ENCODE measurements at regions not wholly inside any gene's neighbourhood (a gene's known extent, or its start where the extent isn't known, plus 50 kb on each side); places are given as distances from the start of the nearest gene placed in this dataset.

DNA sequence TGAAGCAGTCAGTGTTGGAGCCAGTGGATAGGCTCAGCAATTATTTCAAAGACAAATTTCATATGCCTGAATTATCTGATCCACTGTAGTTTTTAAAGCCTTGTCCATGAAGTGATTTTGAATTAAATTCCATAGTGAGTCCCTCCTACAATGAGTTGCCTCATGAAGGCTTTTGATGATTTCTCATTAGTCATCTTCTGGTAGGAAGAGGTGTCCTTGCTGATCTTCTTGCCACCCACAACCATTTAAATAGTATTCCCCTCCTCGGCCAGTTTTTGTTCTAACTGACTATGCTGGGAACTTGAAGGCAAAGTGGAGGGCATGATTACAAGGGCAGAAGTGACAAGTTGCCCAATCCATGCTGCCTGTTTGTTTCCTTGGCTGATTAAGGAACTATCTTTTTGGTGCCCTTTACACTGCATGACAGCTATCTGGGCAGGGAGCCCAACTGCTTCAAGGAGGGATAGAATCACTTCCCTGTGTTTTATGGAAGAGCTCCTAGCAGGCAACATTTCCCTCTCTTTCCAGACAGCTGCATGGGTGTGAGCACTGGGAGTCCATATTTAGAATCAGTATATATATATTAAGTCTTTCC is 617.5 kb downstream of the ZPLD1 start:
- TF ChIP-seq, protein P1, sequence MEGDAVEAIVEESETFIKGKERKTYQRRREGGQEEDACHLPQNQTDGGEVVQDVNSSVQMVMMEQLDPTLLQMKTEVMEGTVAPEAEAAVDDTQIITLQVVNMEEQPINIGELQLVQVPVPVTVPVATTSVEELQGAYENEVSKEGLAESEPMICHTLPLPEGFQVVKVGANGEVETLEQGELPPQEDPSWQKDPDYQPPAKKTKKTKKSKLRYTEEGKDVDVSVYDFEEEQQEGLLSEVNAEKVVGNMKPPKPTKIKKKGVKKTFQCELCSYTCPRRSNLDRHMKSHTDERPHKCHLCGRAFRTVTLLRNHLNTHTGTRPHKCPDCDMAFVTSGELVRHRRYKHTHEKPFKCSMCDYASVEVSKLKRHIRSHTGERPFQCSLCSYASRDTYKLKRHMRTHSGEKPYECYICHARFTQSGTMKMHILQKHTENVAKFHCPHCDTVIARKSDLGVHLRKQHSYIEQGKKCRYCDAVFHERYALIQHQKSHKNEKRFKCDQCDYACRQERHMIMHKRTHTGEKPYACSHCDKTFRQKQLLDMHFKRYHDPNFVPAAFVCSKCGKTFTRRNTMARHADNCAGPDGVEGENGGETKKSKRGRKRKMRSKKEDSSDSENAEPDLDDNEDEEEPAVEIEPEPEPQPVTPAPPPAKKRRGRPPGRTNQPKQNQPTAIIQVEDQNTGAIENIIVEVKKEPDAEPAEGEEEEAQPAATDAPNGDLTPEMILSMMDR (IDR thresholded peaks at IDR 0.05; ENCODE audit: poor library complexity, severe bottlenecking) = no peak
- TF ChIP-seq, protein P2, sequence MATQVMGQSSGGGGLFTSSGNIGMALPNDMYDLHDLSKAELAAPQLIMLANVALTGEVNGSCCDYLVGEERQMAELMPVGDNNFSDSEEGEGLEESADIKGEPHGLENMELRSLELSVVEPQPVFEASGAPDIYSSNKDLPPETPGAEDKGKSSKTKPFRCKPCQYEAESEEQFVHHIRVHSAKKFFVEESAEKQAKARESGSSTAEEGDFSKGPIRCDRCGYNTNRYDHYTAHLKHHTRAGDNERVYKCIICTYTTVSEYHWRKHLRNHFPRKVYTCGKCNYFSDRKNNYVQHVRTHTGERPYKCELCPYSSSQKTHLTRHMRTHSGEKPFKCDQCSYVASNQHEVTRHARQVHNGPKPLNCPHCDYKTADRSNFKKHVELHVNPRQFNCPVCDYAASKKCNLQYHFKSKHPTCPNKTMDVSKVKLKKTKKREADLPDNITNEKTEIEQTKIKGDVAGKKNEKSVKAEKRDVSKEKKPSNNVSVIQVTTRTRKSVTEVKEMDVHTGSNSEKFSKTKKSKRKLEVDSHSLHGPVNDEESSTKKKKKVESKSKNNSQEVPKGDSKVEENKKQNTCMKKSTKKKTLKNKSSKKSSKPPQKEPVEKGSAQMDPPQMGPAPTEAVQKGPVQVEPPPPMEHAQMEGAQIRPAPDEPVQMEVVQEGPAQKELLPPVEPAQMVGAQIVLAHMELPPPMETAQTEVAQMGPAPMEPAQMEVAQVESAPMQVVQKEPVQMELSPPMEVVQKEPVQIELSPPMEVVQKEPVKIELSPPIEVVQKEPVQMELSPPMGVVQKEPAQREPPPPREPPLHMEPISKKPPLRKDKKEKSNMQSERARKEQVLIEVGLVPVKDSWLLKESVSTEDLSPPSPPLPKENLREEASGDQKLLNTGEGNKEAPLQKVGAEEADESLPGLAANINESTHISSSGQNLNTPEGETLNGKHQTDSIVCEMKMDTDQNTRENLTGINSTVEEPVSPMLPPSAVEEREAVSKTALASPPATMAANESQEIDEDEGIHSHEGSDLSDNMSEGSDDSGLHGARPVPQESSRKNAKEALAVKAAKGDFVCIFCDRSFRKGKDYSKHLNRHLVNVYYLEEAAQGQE (IDR thresholded peaks at IDR 0.05; ENCODE audit: borderline replicate concordance) = no peak
- TF ChIP-seq POLR2AphosphoS5 (IDR thresholded peaks at IDR 0.05) (no peak), EP300 (conservative IDR thresholded peaks at IDR 0.05; ENCODE audit: poor library complexity, severe bottlenecking) (no peak), EZH2 (IDR thresholded peaks at IDR 0.05; ENCODE audit: borderline replicate concordance, insufficient read depth, low read length, poor library complexity, severe bottlenecking) (no peak), SMC3 (conservative IDR thresholded peaks at IDR 0.05; ENCODE audit: poor library complexity) (no peak), TAF1 (IDR thresholded peaks at IDR 0.05; ENCODE audit: low read depth) (no peak), RAD21 (conservative IDR thresholded peaks at IDR 0.05) (no peak), MXI1 (conservative IDR thresholded peaks at IDR 0.05; ENCODE audit: poor library complexity, severe bottlenecking) (no peak)
